K562 (cell line): ENCODE measurements at regions not wholly inside any gene's neighbourhood (a gene's known extent, or its start where the extent isn't known, plus 50 kb on each side); places are given as distances from the start of the nearest gene placed in this dataset.

Experiments
- POLR2AphosphoS5 ChIP-seq: IDR thresholded peaks from 2 replicates; pipeline ENCODE4 v1.6.1; 2011; ENCODE audit warnings: mild to moderate bottlenecking, low read depth, low read length, moderate library complexity; ENCODE audit not compliant: control insufficient read depth, insufficient read depth
- TF ChIP-seq, protein P1 (sequence below), 3 experiments: fragments of 200-800 bp in 1 of 3; sonication (Bioruptor generic) in 1 of 3; sonication (generic) in 1 of 3; formaldehyde crosslinking in 1 of 3; IDR thresholded peaks; 2 replicates each; pipeline versions ENCODE4 v1.6.1 to v1.8.0; 2016 to 2022; ENCODE audit warnings: mild to moderate bottlenecking in 2 of 3, missing compliant biosample characterization in 2 of 3, missing genetic modification characterization in 2 of 3, missing genetic modification reagents in 1 of 3

DNA sequence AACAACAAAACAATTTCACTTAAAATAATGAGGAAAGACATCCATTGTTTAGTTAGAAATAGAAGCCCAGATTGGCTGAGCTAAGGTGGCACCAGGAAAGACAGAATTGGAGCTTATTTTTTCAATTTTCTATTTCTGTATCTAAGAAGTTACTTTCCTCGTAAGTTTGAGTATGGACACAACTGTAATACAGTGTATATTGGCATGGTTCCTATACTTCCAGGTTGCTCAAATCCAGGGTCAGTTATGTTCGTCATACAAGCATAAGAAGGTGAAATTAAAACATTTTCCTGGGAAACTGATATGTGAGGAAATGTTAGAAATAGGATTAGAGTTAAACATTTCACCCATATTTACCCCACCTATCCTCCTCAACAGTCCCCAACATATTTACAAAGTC lies 170.4 kb upstream of the AGA start:
- no peak for TF ChIP-seq POLR2AphosphoS5
- TF ChIP-seq, protein P1, sequence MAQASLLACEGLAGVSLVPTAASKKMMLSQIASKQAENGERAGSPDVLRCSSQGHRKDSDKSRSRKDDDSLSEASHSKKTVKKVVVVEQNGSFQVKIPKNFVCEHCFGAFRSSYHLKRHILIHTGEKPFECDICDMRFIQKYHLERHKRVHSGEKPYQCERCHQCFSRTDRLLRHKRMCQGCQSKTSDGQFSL (CRISPR knock-in tag; IDR thresholded peaks at IDR 0.05), result no peak
- TF ChIP-seq, protein P1 (tag; IDR thresholded peaks at IDR 0.05), result no peak
